ENCODE measurements at regions not wholly inside any gene's neighbourhood (a gene's known extent, or its start where the extent isn't known, plus 50 kb on each side); places are given as distances from the start of the nearest gene placed in this dataset.
"Not testable (repeated sequence)": the region's sequence is repeated elsewhere in the genome, so short reads cannot be mapped to it uniquely, and the experiment has no call there.

DNA sequence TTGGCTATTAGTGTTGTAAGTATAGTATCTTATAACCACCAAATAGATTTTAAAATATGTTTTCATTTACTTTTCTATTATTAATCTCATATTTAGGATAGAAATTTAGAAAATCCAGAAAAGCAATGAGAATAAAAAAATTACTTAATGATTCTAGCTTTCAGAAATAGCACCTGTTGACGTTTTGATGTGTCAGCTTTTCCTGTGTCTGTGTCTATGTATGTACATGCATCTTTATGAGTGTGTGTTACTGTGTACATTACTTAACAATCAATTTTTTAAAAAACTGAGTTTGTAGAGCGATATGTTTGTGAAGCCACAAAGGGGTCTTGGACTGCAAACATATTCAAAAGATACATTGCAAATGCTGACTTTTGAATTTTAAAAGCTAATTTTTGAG lies 526.9 kb downstream of the BCKDHB start:
- no peak for DNase-seq (ENCODE audit: low read depth)

DNA sequence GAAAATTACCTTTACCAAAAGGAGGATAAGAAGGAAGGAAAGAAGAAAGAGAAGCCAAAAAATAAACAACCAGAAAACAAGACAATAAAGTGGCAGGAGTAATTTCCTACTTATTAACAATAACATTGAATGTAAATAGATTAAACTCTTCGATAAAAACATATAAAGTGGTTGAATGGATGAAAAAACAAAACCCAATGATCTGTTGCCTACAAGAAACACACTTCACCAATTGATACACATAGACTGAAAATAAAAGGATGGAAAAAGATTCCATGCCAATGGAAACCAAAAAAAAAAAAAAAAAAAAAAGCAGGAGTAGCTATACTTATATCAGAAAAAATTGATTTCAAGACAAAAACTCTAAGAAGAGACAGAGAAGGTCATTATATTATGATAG lies 518.9 kb downstream of the BCKDHB start:
- DNase-seq (ENCODE audit: low read depth), result no peak

DNA sequence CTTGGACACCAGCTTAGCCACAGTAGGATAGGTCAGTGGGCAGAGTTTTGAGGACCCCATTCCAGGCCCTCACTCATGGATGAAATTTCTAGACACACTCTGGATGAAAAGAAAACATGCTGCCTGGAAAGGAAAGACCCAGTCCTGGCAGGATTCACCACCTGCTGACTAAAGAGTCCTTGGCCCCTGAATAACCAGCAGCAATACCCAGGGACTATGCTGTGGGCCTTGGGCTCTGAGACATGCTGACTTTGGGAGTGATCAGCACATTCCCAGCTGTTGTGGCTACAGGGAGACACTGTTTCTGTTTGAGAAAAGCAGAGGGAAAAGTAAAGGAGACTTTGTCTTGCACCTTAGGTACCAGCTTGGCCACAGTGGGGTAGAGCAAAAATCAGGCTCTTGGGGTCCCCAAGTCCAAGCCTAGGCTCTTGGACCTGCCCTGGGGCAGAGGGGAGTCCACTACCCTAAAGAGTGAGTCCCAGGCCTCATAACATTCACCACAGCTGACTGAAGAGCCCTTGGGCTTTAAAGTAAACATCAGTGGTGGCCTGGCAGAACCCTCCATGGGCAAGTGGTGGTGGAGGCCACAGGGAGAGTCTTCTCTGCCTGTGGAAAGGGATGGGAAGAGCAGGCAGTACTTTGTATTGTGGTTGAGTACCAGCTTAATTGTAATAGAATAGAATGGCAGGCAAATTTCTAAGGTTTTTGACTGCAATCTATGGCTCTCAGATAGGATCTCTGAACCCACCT lies 516.8 kb downstream of the BCKDHB start:
- no peak for DNase-seq (ENCODE audit: low read depth)

DNA sequence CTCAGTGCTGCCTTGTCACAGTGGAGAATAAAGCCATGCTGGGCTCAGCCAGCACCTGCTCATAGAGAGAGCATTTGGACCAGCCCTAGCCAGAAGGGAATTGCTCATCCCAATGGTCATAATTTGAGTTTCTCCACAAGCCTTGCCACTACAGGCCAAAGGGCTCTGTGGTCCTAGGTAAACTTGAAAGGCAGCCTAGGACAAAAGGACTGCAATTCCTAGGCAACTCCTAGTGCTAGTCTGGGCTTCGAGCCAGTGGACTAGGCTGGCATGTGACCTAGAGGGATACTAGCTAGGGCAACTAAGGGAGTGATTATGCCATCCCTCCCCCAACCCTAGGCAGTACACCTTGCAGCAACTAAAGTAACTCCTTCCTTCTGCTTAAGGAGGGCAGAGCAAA lies 516.2 kb downstream of the BCKDHB start:
- no peak for DNase-seq (ENCODE audit: low read depth)

DNA sequence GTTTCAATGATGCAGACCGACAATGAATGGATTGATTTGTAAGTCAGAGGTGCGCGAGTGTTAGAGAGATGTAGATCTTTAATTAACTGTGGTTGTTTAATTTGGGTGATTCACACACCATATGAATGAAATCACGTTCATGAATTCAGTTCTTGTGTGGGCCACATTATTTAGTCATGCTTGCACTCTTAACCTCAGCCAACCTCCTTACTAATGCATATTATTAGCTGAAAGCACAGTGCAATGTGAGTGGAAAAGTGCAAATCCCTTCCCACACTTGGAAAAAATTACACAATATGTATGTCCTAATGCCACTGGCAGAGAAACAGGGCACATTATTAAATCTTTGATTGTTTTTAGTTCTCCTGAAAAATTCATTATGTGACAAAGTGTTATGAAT lies 512.5 kb downstream of the BCKDHB start:
- DNase-seq (ENCODE audit: low read depth), result no peak

DNA sequence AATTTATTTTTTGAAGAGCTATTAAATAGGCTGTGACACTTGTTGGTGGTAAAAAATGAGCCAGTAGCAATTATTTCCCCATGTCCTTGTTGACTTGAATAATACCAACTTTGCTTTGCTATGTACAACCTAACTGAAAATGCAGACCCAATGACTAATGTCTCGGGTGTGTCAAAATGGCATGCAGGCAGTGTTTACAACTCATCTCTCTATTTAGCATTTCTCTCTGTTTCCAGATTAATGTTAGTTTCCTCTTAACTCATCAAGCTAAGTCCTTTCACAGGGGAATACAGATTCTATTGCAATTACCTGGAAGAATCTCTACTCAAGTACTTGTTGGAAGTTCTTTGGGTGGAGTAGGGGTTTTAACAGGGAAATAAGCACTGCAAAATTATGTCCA lies 504.4 kb downstream of the BCKDHB start:
- DNase-seq (ENCODE audit: low read depth), result peak; percentile 69

DNA sequence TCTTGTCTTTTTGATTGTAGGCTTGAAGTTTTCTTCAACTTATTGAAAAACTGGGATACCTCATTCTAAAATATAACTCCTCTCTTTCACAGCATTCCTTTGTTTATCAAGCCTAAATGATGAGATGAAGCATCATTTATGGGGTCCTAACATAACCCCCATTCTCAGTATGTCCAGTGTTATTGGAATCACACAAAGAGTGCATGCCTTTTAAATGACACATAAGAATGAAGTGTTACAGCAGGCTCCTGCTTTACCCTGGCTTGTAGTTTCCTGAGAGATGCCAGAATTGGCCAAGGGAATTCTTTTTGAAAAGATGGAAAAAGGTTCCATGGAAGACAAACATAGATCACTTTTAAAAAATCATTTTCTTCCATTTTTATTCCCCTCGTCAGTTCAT lies 502.4 kb downstream of the BCKDHB start:
- DNase-seq (ENCODE audit: low read depth), result peak; percentile 10

DNA sequence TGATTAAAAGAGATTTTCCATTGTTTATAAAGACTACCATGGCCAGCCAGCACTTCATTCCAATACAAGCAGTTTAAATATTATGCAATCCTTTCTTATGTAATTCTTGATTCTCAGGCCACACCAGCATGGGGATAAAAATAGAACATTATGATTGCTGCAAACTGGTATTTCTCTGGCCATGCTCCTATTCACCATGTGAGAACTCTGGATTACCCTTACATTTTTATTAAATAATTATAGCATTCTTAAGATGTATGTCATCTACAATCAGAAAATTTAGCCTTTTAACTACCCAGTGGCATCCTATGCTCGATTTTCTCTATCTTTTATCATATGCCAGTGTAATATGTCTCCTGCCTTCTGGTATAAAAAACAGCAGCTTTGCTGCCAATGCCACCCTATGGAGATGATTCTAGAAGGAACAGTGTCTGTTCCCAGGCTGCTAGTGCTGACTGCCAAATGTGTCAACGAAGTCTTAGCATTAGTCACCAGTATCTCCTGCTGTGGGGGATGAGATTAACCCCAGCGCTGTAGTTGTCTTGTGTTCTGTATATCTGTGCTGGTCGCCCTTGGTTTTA lies 501.4 kb downstream of the BCKDHB start:
- peak; percentile 89 for DNase-seq (ENCODE audit: low read depth)

DNA sequence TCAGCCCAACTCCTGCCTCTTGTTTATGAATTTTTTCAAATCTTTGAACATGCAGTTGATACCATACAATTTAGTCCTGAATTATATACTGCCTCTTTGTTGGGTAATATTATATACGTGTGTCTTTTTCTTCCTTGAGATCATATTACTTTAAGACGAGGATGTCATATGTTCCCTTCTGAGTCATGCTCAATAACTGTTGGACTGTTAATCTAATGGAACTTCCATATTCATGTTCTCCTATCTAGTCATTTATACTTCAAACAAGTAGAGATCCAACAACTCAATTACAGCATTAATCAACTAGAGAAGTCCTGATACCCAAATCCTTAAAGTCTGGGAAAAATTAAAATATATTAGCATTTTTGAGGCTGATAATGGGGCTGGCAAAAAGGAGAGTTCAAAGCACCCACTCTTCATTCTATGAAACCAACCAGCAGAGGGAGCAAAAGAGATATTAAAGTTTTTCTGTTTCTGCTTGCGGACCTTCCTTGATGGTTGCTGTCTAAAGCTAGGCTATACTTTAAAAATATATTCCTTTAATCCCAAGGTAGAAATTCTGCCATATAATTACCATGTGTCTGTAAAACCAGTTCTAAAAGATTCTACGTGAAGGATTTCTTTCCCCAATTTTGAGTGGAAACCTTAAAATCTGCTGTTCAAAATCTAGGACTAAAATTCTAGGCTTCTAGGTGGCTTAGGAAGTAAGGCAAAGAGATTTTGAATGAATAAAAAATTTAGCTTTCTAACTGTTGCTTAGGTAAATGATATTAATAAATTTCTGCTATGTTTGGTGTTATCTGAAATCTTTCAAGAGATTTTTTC lies 498.9 kb downstream of the BCKDHB start:
- DNase-seq (ENCODE audit: low read depth), result peak; percentile 45

DNA sequence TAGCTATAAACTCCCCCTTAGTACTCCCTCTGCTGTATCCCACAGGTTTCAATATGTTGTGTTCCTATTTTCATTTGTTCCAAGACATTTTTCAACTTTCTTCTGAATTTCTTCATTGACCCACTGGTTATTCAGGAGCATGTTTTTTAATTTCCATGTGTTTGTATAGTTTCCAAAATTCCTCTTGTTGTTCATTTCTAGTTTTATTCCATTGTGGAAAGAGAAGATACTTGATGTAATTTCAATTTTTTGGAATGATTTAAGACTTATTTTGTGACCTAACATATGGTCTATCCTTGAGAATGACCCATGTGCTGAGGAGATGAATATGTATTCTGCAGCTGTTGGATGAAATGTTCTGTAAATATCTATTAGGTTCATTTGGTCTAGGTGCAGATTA lies 497.2 kb downstream of the BCKDHB start:
- no peak for DNase-seq (ENCODE audit: low read depth)

DNA sequence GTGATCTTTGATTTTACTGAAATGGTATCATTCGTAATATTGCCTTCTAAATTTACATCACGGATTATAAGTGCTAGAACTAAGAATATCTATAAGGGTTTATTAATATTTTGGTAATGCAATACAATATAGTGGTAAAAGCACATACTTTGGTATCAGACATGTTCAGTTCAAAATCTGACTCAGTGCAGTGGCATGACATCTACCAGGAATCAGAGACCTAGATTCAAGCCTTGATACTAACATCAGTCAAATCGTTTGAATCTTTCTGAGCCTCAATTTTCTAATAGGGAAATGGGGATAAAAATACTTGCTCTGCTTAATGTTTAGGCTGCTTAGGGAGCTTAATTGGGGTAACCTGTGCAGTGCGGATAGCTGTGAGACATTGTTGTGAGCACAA lies 488.0 kb downstream of the BCKDHB start:
- DNase-seq (ENCODE audit: low read depth), result peak; percentile 11

DNA sequence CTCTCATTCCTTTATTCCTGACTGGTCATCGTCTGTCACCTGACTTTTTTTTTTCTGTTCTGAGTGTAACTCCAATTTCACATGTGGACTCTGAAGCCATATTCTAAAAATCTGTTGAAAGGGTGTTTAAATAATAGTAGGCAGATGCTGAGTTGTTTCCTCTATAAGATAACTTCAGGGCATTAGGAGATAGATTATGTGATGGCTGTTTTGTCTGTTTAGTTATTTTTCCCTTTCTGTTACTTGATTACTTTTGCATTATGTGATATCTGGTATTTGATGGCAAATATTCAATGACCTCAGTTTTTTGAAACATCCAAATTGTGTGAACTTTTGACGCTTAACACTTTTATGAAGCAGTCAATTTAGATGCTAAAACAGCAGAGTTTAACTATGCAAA lies 486.0 kb downstream of the BCKDHB start:
- no peak for DNase-seq (ENCODE audit: low read depth)

DNA sequence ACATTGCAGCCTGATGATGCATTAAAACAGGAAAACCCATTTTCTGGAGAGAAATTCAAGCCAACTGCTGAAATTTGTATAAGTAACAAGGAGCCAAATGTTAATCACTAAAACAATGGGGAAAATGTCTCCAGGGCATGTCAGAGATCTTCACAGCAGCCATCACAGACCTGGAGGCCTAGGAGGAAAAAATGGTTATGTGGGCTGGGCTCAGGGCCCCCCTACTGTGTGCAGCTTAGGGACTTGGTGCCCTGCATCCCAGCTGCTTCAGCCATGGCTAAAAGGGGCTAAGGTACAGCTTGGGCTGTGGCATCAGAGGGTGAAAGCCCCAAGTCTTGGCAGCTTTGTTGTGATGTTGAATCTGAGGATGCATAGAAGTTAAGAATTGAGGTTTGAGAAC lies 479.8 kb downstream of the BCKDHB start:
- DNase-seq (ENCODE audit: low read depth), result no peak

DNA sequence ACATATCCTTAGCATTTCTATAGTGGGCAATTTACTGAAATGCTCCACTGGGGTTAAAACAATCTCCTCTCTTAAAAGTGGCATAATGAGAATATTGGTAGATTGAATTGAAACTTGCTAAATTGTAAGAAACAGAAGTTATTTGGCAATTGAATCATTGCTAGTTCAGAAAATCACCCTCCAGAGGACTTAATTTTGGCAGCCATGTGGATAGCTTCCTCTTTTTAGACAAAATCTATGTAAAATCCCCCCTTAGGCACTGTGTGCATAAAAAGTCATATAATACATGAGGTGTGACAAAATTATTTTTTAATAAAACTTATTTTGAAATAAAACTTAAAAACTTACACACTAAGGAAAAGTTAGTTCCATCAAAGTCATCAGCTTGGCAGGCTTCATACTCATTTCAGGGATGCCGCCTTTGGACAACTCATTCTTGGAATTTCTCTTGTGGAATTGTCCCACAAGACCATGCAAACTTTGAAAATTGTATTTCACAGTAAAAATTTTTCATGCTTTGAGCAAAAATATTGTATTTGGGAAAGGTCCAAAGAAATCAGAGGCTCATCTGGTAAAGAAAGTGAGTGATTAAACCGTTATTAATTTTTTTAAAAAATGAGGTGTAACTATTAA lies 473.0 kb downstream of the BCKDHB start:
- no peak for DNase-seq (ENCODE audit: low read depth)

DNA sequence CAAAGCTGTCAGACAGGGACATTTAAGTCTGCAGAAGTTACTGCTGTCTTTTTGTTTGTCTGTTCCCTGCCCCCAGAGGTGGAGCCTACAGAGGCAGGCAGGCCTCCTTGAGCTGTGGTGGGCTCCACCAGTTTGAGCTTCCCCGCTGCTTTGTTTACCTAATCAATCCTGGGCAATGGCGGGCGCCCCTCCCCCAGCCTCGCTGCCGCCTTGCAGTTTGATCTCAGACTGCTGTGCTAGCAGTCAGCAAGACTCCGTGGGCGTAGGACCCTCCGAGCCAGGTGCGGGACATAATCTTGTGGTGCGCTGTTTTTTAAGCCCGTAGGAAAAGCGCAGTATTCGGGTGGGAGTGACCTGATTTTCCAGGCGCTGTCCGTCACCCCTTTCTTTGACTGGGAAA lies 466.8 kb downstream of the BCKDHB start:
- not testable (repeated sequence) for DNase-seq (ENCODE audit: low read depth)

DNA sequence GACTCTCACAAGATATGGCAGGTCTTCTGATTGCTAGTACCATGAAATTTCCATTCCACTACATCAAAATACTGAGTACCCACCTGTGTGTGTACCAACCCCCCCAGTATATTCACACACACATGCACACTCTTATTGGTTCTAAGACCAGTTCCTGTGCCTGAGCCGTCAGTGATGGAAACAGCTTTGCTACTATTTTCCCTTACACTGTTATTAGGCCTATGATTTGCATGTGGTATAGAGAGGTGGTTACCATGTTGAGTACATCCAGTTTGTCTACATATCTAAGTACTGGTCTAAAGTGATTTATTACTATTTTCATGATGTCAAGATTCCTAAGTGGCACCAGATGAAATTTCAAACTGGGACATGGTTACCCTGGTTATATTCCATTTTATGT lies 459.9 kb downstream of the BCKDHB start:
- DNase-seq (ENCODE audit: low read depth), result no peak

DNA sequence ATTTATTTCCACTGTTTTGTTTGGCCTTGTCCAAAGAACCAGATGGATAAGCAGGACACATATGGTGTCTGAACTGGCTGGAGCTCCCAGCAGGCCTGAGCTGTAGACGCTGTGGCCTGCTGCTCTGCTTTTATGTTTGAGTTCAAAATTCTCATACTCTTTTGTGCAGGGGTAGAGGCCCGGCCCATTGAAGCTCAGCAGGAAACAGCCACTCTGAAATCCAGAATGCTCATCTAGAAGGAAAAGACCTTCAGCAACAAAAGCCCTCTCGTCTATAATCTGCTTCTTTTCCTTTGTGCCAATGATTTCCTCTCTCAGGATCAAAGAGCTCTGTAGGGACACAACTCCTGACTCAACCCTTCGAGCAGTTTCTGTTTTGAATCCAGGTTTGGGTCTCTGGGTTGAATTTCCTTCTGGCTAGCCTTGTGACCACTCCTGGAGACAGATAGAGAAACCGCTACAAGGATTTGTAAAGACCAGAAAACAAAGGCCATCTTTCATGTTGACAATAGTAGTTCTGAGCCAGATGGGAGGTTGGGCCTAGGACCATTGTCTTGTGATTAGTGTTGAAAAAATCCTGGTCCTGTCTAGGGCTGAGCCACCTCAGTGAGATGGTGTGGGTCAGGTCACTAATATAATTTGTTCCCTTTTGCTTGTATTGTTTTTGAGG lies 446.7 kb downstream of the BCKDHB start:
- DNase-seq (ENCODE audit: low read depth), result no peak

DNA sequence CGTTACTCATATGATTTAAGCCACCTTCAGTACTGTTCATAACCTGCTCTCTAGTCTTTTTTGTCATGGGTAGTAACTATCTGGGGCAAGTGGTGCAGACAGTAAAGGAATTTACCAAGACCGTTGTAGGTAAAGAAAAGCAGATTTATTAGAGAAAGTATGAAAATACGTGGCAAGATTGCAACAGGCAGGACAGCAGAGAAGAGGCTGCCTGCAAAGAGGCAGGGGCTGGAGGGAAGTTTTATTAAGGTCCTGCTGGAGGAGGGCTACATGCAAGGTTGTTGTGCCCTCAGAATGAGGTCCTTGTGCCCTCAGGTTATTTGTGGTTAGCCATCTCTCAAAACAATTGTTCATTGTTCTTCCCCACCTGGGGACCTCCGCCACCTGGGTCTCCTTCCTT lies 444.3 kb downstream of the BCKDHB start:
- no peak for DNase-seq (ENCODE audit: low read depth)

DNA sequence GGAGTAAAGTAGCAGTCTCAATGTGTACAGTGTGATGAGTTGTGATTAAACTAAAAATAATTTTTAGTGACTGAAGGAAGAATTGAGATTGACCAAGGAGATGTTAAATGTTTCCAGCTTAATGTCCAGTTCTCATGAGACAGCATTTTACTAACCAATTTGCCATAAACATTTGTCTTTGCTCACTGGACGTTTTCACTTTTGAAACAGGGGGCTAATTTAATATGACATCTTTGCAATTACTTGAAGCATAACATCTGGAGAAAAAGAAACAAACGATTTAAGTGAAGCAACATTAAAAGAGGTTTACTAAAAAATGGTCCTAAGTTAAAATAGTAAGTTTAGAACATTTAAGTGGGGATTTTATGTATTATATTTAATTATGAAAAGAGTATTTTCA lies 443.8 kb downstream of the BCKDHB start:
- DNase-seq (ENCODE audit: low read depth), result no peak

DNA sequence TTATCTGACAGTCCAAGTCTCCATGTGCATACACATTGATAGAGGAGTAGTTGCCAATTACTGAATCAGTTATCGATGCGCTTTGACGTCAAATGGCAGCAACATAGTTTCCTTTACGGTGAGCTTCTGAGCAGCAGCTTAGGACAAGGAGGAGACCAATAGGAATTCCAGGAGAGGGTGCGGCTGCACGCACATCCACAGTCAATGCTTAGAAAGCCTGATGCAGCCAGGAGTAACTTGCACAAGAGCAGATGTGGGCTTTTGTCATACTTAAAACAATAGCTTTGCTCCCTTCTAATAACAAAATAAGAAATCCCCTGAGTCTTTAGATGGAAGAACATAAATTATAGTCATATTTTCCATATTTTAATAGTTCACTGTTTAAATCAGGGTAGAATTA lies 442.1 kb downstream of the BCKDHB start:
- DNase-seq (ENCODE audit: low read depth), result no peak

DNA sequence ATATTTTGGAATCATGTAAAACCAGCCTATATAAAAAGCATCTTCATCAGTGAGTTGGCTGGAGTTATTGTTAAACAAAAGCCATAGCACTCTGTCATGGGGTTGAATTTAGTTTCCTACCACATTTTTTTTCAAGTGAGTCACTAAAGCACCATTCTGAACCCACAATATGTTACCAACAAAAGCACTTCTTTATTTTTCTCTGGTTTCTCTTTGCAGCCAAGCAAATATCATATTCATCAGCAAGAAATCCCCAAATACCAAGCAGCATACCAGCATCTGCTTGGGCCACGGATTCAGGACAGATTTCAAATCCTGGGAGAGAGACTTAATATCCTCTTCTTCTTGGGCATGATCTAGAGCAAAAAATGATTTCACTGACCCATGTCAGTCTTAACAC lies 441.4 kb downstream of the BCKDHB start:
- DNase-seq (ENCODE audit: low read depth), result peak; percentile 54

Measured in amniotic epithelial cell (primary cell).